ENCODE measurements at regions not wholly inside any gene's neighbourhood (a gene's known extent, or its start where the extent isn't known, plus 50 kb on each side); places are given as distances from the start of the nearest gene placed in this dataset.

GRCh38 chr2:236824836-236825235 is 255.2 kb downstream of the ACKR3 start:
- no peak overlapping the region for H3K4me3 ChIP-seq
- no peaks in the 10 kb centered on the region for H3K36me3 ChIP-seq (replicated peaks; ENCODE audit: insufficient read depth, low read depth)
- no peaks in the 10 kb centered on the region for H3K9me2 ChIP-seq (replicated peaks; ENCODE audit: insufficient read depth)
- H3K79me2 ChIP-seq: no peaks in the 10 kb centered on the region
- H3K4me1 ChIP-seq (ENCODE audit: insufficient read depth): peaks cover 27% of the 10 kb centered on the region
- H3K27ac ChIP-seq: no peak overlapping the region
- H3K9me3 ChIP-seq (ENCODE audit: low read depth): no peaks in the 10 kb centered on the region
- WGBS (ENCODE audit: low lambda C conversion rate, missing lambda C conversion rate): 42% methylated on average over 3 of the region's 3 CpGs
- H2AFZ ChIP-seq: no peak overlapping the region
- DNase-seq (ENCODE audit: low spot score): peak; percentile 37
- H3K4me2 ChIP-seq: no peak overlapping the region
- no peaks in the 10 kb centered on the region for H4K20me1 ChIP-seq (ENCODE audit: insufficient read depth, poor library complexity, severe bottlenecking)
- H3K27me3 ChIP-seq: no peaks in the 10 kb centered on the region
- no peak for TF ChIP-seq EZH2 (IDR thresholded peaks at IDR 0.05; ENCODE audit: borderline replicate concordance)
- peak; percentile 64 for TF ChIP-seq EZH2phosphoT487 (IDR thresholded peaks at IDR 0.05; ENCODE audit: low read depth, severe bottlenecking, unreplicated experiment)

- Histone ChIP-seq H3K9me3 (ENCODE audit: low read depth) (no peaks in the 10 kb centered on the region), H3K4me1 (ENCODE audit: insufficient read depth) (peaks cover 27% of the 10 kb centered on the region)
- TF ChIP-seq EZH2 (IDR thresholded peaks at IDR 0.05; ENCODE audit: borderline replicate concordance) (no peak), EZH2phosphoT487 (IDR thresholded peaks at IDR 0.05; ENCODE audit: low read depth, severe bottlenecking, unreplicated experiment) (no peak), CTCF (IDR thresholded peaks at IDR 0.05; ENCODE audit: poor library complexity) (no peak)
These were observed 256.4 kb downstream of the ACKR3 start for GRCh38 chr2:236825989-236826510.

GRCh38 chr2:236826606-236827156 is 257.1 kb downstream of the ACKR3 start:
- H3K9me2 ChIP-seq (replicated peaks; ENCODE audit: insufficient read depth): no peaks in the 10 kb centered on the region
- WGBS (ENCODE audit: low lambda C conversion rate, missing lambda C conversion rate): 95% methylated on average over 6 of the region's 6 CpGs
- H4K20me1 ChIP-seq (ENCODE audit: insufficient read depth, poor library complexity, severe bottlenecking): no peaks in the 10 kb centered on the region
- no peaks in the 10 kb centered on the region for H3K36me3 ChIP-seq (replicated peaks; ENCODE audit: insufficient read depth, low read depth)
- H3K27me3 ChIP-seq: no peaks in the 10 kb centered on the region
- no peak for DNase-seq (ENCODE audit: low spot score)
- H3K9me3 ChIP-seq (ENCODE audit: low read depth): no peaks in the 10 kb centered on the region
- no peaks in the 10 kb centered on the region for H3K79me2 ChIP-seq
- no peak overlapping the region for H3K4me3 ChIP-seq
- no peak overlapping the region for H3K27ac ChIP-seq
- TF ChIP-seq EZH2 (IDR thresholded peaks at IDR 0.05; ENCODE audit: borderline replicate concordance) (no peak), EZH2phosphoT487 (IDR thresholded peaks at IDR 0.05; ENCODE audit: low read depth, severe bottlenecking, unreplicated experiment) (no peak), CTCF (IDR thresholded peaks at IDR 0.05; ENCODE audit: poor library complexity) (no peak)
- no peak overlapping the region for H3K4me2 ChIP-seq
- H2AFZ ChIP-seq: no peak overlapping the region
- peaks cover 27% of the 10 kb centered on the region for H3K4me1 ChIP-seq (ENCODE audit: insufficient read depth)

More at GRCh38 chr2:236825989-236826510, 256.4 kb downstream of the ACKR3 start:
- DNase-seq (ENCODE audit: low spot score): no peak
- H3K79me2 ChIP-seq: no peaks in the 10 kb centered on the region
- no peak overlapping the region for H3K27ac ChIP-seq
- no peaks in the 10 kb centered on the region for H3K27me3 ChIP-seq
- H3K9me2 ChIP-seq (replicated peaks; ENCODE audit: insufficient read depth): no peaks in the 10 kb centered on the region
- H4K20me1 ChIP-seq (ENCODE audit: insufficient read depth, poor library complexity, severe bottlenecking): no peaks in the 10 kb centered on the region
- H3K4me3 ChIP-seq: no peak overlapping the region
- WGBS (ENCODE audit: low lambda C conversion rate, missing lambda C conversion rate): 92% methylated on average over 6 of the region's 6 CpGs
- H3K36me3 ChIP-seq (replicated peaks; ENCODE audit: insufficient read depth, low read depth): no peaks in the 10 kb centered on the region
- no peak overlapping the region for H2AFZ ChIP-seq
- no peak overlapping the region for H3K4me2 ChIP-seq

GRCh38 chr2:236827997-236828396 is 257.7 kb upstream of the COPS8 start:
- H3K4me2 ChIP-seq: no peak overlapping the region
- WGBS (ENCODE audit: low lambda C conversion rate, missing lambda C conversion rate): 73% methylated on average over 3 of the region's 3 CpGs
- no peaks in the 10 kb centered on the region for H3K79me2 ChIP-seq
- H3K36me3 ChIP-seq (replicated peaks; ENCODE audit: insufficient read depth, low read depth): no peaks in the 10 kb centered on the region
- DNase-seq (ENCODE audit: low spot score): no peak
- H3K4me3 ChIP-seq: no peak overlapping the region
- H3K9me3 ChIP-seq (ENCODE audit: low read depth): no peaks in the 10 kb centered on the region
- H3K4me1 ChIP-seq (ENCODE audit: insufficient read depth): peaks cover 27% of the 10 kb centered on the region
- H3K9me2 ChIP-seq (replicated peaks; ENCODE audit: insufficient read depth): no peaks in the 10 kb centered on the region
- TF ChIP-seq CTCF (IDR thresholded peaks at IDR 0.05; ENCODE audit: poor library complexity) (no peak), EZH2phosphoT487 (IDR thresholded peaks at IDR 0.05; ENCODE audit: low read depth, severe bottlenecking, unreplicated experiment) (no peak), EZH2 (IDR thresholded peaks at IDR 0.05; ENCODE audit: borderline replicate concordance) (no peak)
- H3K27me3 ChIP-seq: no peaks in the 10 kb centered on the region
- H3K27ac ChIP-seq: peak overlapping the region; percentile 61
- no peaks in the 10 kb centered on the region for H4K20me1 ChIP-seq (ENCODE audit: insufficient read depth, poor library complexity, severe bottlenecking)
- H2AFZ ChIP-seq: no peak overlapping the region
